ENCODE measurements at regions not wholly inside any gene's neighbourhood (a gene's known extent, or its start where the extent isn't known, plus 50 kb on each side); places are given as distances from the start of the nearest gene placed in this dataset.

- TF ChIP-seq NR2C2 (CRISPR knock-in tag; IDR thresholded peaks at IDR 0.05) (no peak), SOX15 (CRISPR knock-in tag; IDR thresholded peaks at IDR 0.05) (no peak), ZBTB43 (CRISPR knock-in tag; IDR thresholded peaks at IDR 0.05) (no peak), AFF4 (CRISPR knock-in tag; IDR thresholded peaks at IDR 0.05; ENCODE audit: borderline replicate concordance) (no peak), CTCF (IDR thresholded peaks at IDR 0.05) (no peak), ZBTB21 (CRISPR knock-in tag; IDR thresholded peaks at IDR 0.05; ENCODE audit: borderline replicate concordance) (no peak), TEAD4 (CRISPR knock-in tag; IDR thresholded peaks at IDR 0.05) (no peak), ATF2 (CRISPR knock-in tag; IDR thresholded peaks at IDR 0.05; ENCODE audit: borderline replicate concordance, low read depth) (no peak)
Observed at GRCh38 chr6:14917109-14917910, 328.6 kb upstream of the JARID2 start.
